ENCODE measurements at regions not wholly inside any gene's neighbourhood (a gene's known extent, or its start where the extent isn't known, plus 50 kb on each side); places are given as distances from the start of the nearest gene placed in this dataset.

GRCh38 chr2:147642765-147643164 lies 202.1 kb upstream of the ACVR2A start:
- no peak for TF ChIP-seq SNAI2 (CRISPR knock-in tag; IDR thresholded peaks at IDR 0.05)
- TF ChIP-seq ESRRG (CRISPR knock-in tag; IDR thresholded peaks at IDR 0.05), result no peak
- no peak for TF ChIP-seq PATZ1 (CRISPR knock-in tag; IDR thresholded peaks at IDR 0.05; ENCODE audit: borderline replicate concordance)
- TF ChIP-seq ZNF565 (CRISPR knock-in tag; conservative IDR thresholded peaks at IDR 0.05; ENCODE audit: low read depth), result no peak
- no peak for TF ChIP-seq ISL1 (CRISPR knock-in tag; IDR thresholded peaks at IDR 0.05)
- no peak for TF ChIP-seq BACH2 (CRISPR knock-in tag; IDR thresholded peaks at IDR 0.05; ENCODE audit: borderline replicate concordance)
- no peak for TF ChIP-seq TOX (CRISPR knock-in tag; IDR thresholded peaks at IDR 0.05; ENCODE audit: borderline replicate concordance)
- ATAC-seq, result no peak

- no peak for TF ChIP-seq PPARA (CRISPR knock-in tag; IDR thresholded peaks at IDR 0.05; ENCODE audit: borderline replicate concordance)
- no peak for TF ChIP-seq PATZ1 (CRISPR knock-in tag; IDR thresholded peaks at IDR 0.05; ENCODE audit: borderline replicate concordance)
- TF ChIP-seq GLIS3 (CRISPR knock-in tag; IDR thresholded peaks at IDR 0.05), result no peak
- TF ChIP-seq ZNF70 (CRISPR knock-in tag; IDR thresholded peaks at IDR 0.05), result no peak
- TF ChIP-seq ZNF8 (CRISPR knock-in tag; IDR thresholded peaks at IDR 0.05), result no peak
- TF ChIP-seq CSDC2 (CRISPR knock-in tag; IDR thresholded peaks at IDR 0.05), result no peak
- TF ChIP-seq, protein P1, sequence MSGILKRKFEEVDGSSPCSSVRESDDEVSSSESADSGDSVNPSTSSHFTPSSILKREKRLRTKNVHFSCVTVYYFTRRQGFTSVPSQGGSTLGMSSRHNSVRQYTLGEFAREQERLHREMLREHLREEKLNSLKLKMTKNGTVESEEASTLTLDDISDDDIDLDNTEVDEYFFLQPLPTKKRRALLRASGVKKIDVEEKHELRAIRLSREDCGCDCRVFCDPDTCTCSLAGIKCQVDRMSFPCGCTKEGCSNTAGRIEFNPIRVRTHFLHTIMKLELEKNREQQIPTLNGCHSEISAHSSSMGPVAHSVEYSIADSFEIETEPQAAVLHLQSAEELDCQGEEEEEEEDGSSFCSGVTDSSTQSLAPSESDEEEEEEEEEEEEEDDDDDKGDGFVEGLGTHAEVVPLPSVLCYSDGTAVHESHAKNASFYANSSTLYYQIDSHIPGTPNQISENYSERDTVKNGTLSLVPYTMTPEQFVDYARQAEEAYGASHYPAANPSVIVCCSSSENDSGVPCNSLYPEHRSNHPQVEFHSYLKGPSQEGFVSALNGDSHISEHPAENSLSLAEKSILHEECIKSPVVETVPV (CRISPR knock-in tag; IDR thresholded peaks at IDR 0.05), result no peak
- TF ChIP-seq RARB (CRISPR knock-in tag; IDR thresholded peaks at IDR 0.05), result no peak
- no peak for TF ChIP-seq POU6F1 (CRISPR knock-in tag; IDR thresholded peaks at IDR 0.05; ENCODE audit: borderline replicate concordance, low read depth)
- no peak for TF ChIP-seq ESRRG (CRISPR knock-in tag; IDR thresholded peaks at IDR 0.05)
- no peak for TF ChIP-seq OSR1 (CRISPR knock-in tag; IDR thresholded peaks at IDR 0.05)
- no peak for ATAC-seq
Observed at GRCh38 chr2:147641651-147642050, 203.2 kb upstream of the ACVR2A start.

DNA sequence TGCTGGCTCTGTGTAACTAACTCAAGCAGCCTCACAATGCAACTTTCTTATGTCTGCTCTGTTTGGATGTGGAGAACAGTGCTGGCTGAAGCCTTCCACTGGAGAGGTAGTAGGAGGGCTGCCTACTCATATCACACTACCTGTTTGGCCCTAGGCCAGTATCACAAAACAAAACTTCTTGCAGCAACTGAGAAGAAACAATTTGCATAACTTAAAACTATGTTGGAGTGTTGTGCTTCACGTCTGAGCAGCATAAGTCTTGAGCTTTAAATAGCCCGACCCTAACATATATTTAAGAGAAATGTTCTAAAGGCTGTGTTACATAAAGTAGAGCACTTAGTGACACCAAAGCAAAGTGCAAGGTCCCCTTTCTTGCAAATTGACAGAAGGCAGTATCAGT lies 204.9 kb upstream of the ACVR2A start:
- ATAC-seq, result no peak
- TF ChIP-seq ESRRG (CRISPR knock-in tag; IDR thresholded peaks at IDR 0.05) (no peak), PATZ1 (CRISPR knock-in tag; IDR thresholded peaks at IDR 0.05; ENCODE audit: borderline replicate concordance) (no peak), PPARA (CRISPR knock-in tag; IDR thresholded peaks at IDR 0.05; ENCODE audit: borderline replicate concordance) (no peak), RARB (CRISPR knock-in tag; IDR thresholded peaks at IDR 0.05) (no peak), GLIS3 (CRISPR knock-in tag; IDR thresholded peaks at IDR 0.05) (no peak), SNAI2 (CRISPR knock-in tag; IDR thresholded peaks at IDR 0.05) (no peak), ZFP3 (CRISPR knock-in tag; IDR thresholded peaks at IDR 0.05) (no peak), ISL1 (CRISPR knock-in tag; IDR thresholded peaks at IDR 0.05) (no peak), TSHZ2 (CRISPR knock-in tag; IDR thresholded peaks at IDR 0.05) (no peak), ZC3H10 (CRISPR knock-in tag; IDR thresholded peaks at IDR 0.05) (no peak), ZFP30 (CRISPR knock-in tag; IDR thresholded peaks at IDR 0.05) (no peak), TCF4 (CRISPR knock-in tag; IDR thresholded peaks at IDR 0.05; ENCODE audit: borderline replicate concordance) (no peak), BACH2 (CRISPR knock-in tag; IDR thresholded peaks at IDR 0.05; ENCODE audit: borderline replicate concordance) (no peak), ARNTL (CRISPR knock-in tag; IDR thresholded peaks at IDR 0.05; ENCODE audit: borderline replicate concordance, low read depth) (no peak)
- TF ChIP-seq, protein P1 (CRISPR knock-in tag; IDR thresholded peaks at IDR 0.05), result no peak
- TF ChIP-seq, protein P2, sequence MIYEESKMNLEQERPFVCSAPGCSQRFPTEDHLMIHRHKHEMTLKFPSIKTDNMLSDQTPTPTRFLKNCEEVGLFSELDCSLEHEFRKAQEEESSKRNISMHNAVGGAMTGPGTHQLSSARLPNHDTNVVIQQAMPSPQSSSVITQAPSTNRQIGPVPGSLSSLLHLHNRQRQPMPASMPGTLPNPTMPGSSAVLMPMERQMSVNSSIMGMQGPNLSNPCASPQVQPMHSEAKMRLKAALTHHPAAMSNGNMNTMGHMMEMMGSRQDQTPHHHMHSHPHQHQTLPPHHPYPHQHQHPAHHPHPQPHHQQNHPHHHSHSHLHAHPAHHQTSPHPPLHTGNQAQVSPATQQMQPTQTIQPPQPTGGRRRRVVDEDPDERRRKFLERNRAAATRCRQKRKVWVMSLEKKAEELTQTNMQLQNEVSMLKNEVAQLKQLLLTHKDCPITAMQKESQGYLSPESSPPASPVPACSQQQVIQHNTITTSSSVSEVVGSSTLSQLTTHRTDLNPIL (CRISPR knock-in tag; IDR thresholded peaks at IDR 0.05; ENCODE audit: low read depth), result no peak
